ENCODE measurements at regions not wholly inside any gene's neighbourhood (a gene's known extent, or its start where the extent isn't known, plus 50 kb on each side); places are given as distances from the start of the nearest gene placed in this dataset.
"Not testable (repeated sequence)": the region's sequence is repeated elsewhere in the genome, so short reads cannot be mapped to it uniquely, and the experiment has no call there.

GRCh38 chr11:45372414-45372813 is 86.3 kb upstream of the SYT13 start:
- TF ChIP-seq, protein P1, sequence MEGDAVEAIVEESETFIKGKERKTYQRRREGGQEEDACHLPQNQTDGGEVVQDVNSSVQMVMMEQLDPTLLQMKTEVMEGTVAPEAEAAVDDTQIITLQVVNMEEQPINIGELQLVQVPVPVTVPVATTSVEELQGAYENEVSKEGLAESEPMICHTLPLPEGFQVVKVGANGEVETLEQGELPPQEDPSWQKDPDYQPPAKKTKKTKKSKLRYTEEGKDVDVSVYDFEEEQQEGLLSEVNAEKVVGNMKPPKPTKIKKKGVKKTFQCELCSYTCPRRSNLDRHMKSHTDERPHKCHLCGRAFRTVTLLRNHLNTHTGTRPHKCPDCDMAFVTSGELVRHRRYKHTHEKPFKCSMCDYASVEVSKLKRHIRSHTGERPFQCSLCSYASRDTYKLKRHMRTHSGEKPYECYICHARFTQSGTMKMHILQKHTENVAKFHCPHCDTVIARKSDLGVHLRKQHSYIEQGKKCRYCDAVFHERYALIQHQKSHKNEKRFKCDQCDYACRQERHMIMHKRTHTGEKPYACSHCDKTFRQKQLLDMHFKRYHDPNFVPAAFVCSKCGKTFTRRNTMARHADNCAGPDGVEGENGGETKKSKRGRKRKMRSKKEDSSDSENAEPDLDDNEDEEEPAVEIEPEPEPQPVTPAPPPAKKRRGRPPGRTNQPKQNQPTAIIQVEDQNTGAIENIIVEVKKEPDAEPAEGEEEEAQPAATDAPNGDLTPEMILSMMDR (IDR thresholded peaks at IDR 0.05 in 4 of 5, conservative IDR thresholded peaks at IDR 0.05 in 1 of 5) = not testable (repeated sequence)
- not testable (repeated sequence) for TF ChIP-seq POLR2A (IDR thresholded peaks at IDR 0.05)
